ENCODE measurements at regions not wholly inside any gene's neighbourhood (a gene's known extent, or its start where the extent isn't known, plus 50 kb on each side); places are given as distances from the start of the nearest gene placed in this dataset.

DNA sequence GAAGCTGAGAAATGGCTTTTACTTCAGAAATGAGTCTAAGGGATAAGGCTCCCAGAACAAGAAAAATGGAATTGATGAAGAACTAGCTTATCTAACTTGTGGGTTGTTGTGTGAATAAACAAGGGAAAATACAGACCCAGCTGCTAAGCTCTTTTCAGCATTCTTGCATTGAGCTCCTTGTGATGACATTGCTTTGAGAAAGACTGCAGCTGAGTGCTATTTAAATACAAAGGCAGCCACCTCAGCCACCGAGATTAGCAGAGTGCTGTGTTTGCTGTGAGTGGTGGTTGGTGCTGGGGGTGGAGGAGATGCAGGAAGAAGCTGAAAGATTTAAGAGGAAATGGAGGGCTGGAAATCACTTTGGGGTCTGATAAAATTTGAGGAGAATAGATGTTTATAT lies 396.0 kb upstream of the PRICKLE1 start:
- intact Hi-C loops (cut with DNase I): no loop called here
- DNase-seq (peak in 1 of 6 donors; percentile 27), ATAC-seq (peak in 3 of 4 donors; percentile 56 to 67 (median 66)), FAIRE-seq (no peak)
- 14 to 25% methylated on average over 1 of the region's 1 CpG for WGBS, 2 donors
- H3K27me3 ChIP-seq: no peaks in the 10 kb centered on the region
- TF ChIP-seq, protein P1, sequence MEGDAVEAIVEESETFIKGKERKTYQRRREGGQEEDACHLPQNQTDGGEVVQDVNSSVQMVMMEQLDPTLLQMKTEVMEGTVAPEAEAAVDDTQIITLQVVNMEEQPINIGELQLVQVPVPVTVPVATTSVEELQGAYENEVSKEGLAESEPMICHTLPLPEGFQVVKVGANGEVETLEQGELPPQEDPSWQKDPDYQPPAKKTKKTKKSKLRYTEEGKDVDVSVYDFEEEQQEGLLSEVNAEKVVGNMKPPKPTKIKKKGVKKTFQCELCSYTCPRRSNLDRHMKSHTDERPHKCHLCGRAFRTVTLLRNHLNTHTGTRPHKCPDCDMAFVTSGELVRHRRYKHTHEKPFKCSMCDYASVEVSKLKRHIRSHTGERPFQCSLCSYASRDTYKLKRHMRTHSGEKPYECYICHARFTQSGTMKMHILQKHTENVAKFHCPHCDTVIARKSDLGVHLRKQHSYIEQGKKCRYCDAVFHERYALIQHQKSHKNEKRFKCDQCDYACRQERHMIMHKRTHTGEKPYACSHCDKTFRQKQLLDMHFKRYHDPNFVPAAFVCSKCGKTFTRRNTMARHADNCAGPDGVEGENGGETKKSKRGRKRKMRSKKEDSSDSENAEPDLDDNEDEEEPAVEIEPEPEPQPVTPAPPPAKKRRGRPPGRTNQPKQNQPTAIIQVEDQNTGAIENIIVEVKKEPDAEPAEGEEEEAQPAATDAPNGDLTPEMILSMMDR (IDR thresholded peaks at IDR 0.05): no peak
- no peaks in the 10 kb centered on the region for H3K36me3 ChIP-seq
- no peak overlapping the region for H3K4me3 ChIP-seq
- no peaks in the 10 kb centered on the region for H3K4me1 ChIP-seq
- no peak overlapping the region for H3K27ac ChIP-seq
- H3K9me3 ChIP-seq: no peaks in the 10 kb centered on the region

DNA sequence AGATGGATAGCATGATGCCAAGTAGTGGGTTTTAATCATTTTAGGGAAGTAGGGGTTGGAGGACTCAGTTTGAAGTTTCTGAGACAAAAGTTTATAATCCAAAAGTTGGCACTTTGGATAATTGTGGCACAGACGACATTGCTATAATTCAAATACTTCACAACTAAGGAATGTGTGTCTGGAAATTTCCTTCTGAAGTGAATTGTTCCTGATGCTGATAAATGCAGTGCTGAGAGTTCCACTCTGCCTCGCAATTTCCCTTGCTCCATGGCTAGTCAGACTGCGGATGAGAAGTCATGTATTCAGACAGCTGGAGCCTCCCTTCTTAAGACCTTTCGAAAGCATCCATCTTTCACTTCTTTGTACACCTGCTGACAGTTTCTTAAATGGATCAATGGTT lies 393.3 kb upstream of the PRICKLE1 start:
- Histone ChIP-seq H3K36me3 (no peaks in the 10 kb centered on the region), H3K9me3 (no peaks in the 10 kb centered on the region), H3K4me3 (no peak overlapping the region), H3K4me1 (no peaks in the 10 kb centered on the region), H3K27ac (no peak overlapping the region), H3K27me3 (no peaks in the 10 kb centered on the region)
- FAIRE-seq: no peak
- intact Hi-C loops (cut with DNase I): no loop called here
- DNase-seq: no peak
- ATAC-seq: no peak
- 86 to 88% methylated on average over 4 of the region's 4 CpGs for WGBS, 2 donors
- TF ChIP-seq, protein P1 (IDR thresholded peaks at IDR 0.05): no peak

DNA sequence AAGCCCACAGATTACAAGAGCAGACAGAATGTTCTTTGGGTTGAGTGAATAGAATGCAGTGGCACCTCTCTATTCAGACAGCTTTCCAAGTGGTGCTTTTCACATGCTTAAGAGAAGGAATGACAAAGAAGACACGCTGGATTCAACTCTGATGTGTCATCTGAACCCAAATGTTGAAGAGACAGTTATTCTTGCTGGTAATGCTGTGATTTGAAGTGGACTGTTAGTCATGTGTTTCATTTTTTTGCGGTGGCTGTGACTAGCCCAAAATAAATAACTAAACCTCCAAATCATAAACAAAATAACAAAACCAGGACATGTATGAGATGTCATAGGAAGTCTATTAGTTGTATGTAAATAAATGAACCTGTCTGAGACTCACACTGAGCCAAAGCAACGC lies 391.8 kb upstream of the PRICKLE1 start:
- Histone ChIP-seq H3K9me3 (no peaks in the 10 kb centered on the region), H3K36me3 (no peaks in the 10 kb centered on the region), H3K4me1 (no peaks in the 10 kb centered on the region), H3K27ac (no peak overlapping the region), H3K27me3 (no peaks in the 10 kb centered on the region), H3K4me3 (no peak overlapping the region)
- TF ChIP-seq, protein P1 (IDR thresholded peaks at IDR 0.05): no peak
- intact Hi-C loops (cut with DNase I): no loop called here
- 91 to 92% methylated on average over 3 of the region's 3 CpGs for WGBS, 2 donors
- ATAC-seq (no peak), DNase-seq (no peak), FAIRE-seq (no peak)

DNA sequence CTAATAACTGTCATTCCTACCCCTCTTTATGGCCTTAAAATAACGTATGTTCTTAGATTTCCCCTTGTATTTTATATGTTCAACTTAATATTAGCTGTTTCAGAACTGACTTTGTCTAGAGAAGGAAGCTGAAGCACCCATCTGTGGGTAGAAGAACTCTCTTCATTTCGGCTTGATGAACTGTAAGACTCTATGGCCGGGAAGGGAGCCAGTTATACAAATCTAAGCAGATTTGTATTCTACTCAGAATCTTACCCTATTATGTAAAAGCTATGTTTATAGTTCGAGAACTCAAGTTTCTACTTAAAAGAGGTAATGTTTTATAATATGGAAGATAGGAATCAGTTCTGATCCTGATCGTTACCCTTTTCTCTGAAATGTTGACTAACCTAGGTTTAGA lies 390.9 kb upstream of the PRICKLE1 start:
- Histone ChIP-seq H3K27ac (no peak overlapping the region), H3K9me3 (no peaks in the 10 kb centered on the region), H3K4me3 (no peak overlapping the region), H3K27me3 (no peaks in the 10 kb centered on the region), H3K4me1 (no peaks in the 10 kb centered on the region), H3K36me3 (no peaks in the 10 kb centered on the region)
- intact Hi-C loops (cut with DNase I): no loop called here
- no peak for FAIRE-seq
- no peak for ATAC-seq
- DNase-seq: no peak
- TF ChIP-seq, protein P1 (IDR thresholded peaks at IDR 0.05): no peak
- 85% methylated on average over 5 of the region's 5 CpGs for WGBS, 2 donors

DNA sequence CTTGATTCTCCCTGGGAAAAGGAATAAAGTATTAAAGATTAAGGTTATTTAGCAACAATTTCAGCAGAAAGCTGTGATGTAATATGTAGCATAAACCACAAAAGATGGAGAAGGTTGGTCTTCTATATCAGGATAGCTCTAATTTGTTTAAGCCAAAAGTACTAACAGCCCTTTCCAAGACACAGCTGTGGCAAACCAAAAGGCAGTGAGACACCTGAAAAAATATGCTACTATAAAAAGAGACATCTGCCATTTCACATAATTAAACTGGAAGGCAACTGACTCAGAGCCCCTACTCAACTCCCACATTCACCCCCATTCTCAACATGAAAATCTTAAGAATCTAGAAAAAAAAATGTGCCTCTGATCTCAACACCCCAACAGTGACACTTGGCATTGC lies 390.2 kb upstream of the PRICKLE1 start:
- Histone ChIP-seq H3K36me3 (no peaks in the 10 kb centered on the region), H3K27ac (no peak overlapping the region), H3K9me3 (no peaks in the 10 kb centered on the region), H3K27me3 (no peaks in the 10 kb centered on the region), H3K4me3 (no peak overlapping the region), H3K4me1 (no peaks in the 10 kb centered on the region)
- ATAC-seq (no peak), DNase-seq (no peak), FAIRE-seq (no peak)
- TF ChIP-seq, protein P1 (IDR thresholded peaks at IDR 0.05): no peak
- intact Hi-C loops (cut with DNase I): no loop called here
